SHP77 treated with DMSO at 0.1 percent for 48 hours (cell line): ENCODE measurements at regions not wholly inside any gene's neighbourhood (a gene's known extent, or its start where the extent isn't known, plus 50 kb on each side); places are given as distances from the start of the nearest gene placed in this dataset.

ENCODE experiments used
- DNase-seq: peaks from one replicate; lab custom pipeline; 2025; lab: John Stamatoyannopoulos, UW

- DNase-seq: no peak
Measured at GRCh38 chr14:34126586-34126985, 175.7 kb upstream of the EGLN3 start.

GRCh38 chr14:34124585-34124984 is 173.7 kb upstream of the EGLN3 start:
- DNase-seq: no peak

- no peak for DNase-seq
Measured at GRCh38 chr14:34122650-34123049, 171.8 kb upstream of the EGLN3 start.

GRCh38 chr14:34122081-34122480 is 171.2 kb upstream of the EGLN3 start:
- no peak for DNase-seq

GRCh38 chr14:34120185-34120977 is 169.5 kb upstream of the EGLN3 start:
- no peak for DNase-seq

GRCh38 chr14:34119107-34119858 is 168.4 kb upstream of the EGLN3 start:
- DNase-seq: no peak

GRCh38 chr14:34113991-34114390 is 163.1 kb upstream of the EGLN3 start:
- DNase-seq: no peak

GRCh38 chr14:34113005-34113511 is 162.2 kb upstream of the EGLN3 start:
- DNase-seq: no peak

- no peak for DNase-seq
Measured at GRCh38 chr14:34111953-34112352, 161.1 kb upstream of the EGLN3 start.

- no peak for DNase-seq
Measured at GRCh38 chr14:34111505-34111904, 160.6 kb upstream of the EGLN3 start.

- DNase-seq: no peak
Measured at GRCh38 chr14:34110531-34110930, 159.7 kb upstream of the EGLN3 start.

- DNase-seq: no peak
Measured at GRCh38 chr14:34107441-34107840, 156.6 kb upstream of the EGLN3 start.

- DNase-seq: no peak
Measured at GRCh38 chr14:34106310-34106709, 155.4 kb upstream of the EGLN3 start.

GRCh38 chr14:34104489-34105397 is 153.9 kb upstream of the EGLN3 start:
- no peak for DNase-seq

GRCh38 chr14:34103176-34103575 is 152.3 kb upstream of the EGLN3 start:
- no peak for DNase-seq

- no peak for DNase-seq
Measured at GRCh38 chr14:34099635-34100034, 148.8 kb upstream of the EGLN3 start.

- DNase-seq: no peak
Measured at GRCh38 chr14:34098985-34099349, 148.1 kb upstream of the EGLN3 start.

GRCh38 chr14:34098045-34098984 is 147.4 kb upstream of the EGLN3 start:
- DNase-seq: peak; percentile 61

- DNase-seq: no peak
Measured at GRCh38 chr14:34097644-34098043, 146.8 kb upstream of the EGLN3 start.

- DNase-seq: no peak
Measured at GRCh38 chr14:34094384-34094783, 143.5 kb upstream of the EGLN3 start.

GRCh38 chr14:34093883-34094282 is 143.0 kb upstream of the EGLN3 start:
- no peak for DNase-seq
